LNCaP clone FGC (cell line): ENCODE measurements at regions not wholly inside any gene's neighbourhood (a gene's known extent, or its start where the extent isn't known, plus 50 kb on each side); places are given as distances from the start of the nearest gene placed in this dataset.

Experiments used
- DNase-seq: peaks from one replicate; pipeline ENCODE4 v3.0.0-alpha.2; 2011; ENCODE audit warnings: low read depth
- H3K4me3 ChIP-seq: 2 replicates; pipeline ENCODE4 v1.5.1; 2011; ENCODE audit warnings: mild to moderate bottlenecking, low read depth, low read length, control low read depth
- TF ChIP-seq, protein P1 (sequence below): IDR thresholded peaks from 2 replicates; pipeline ENCODE4 v1.5.1; 2012; ENCODE audit warnings: mild to moderate bottlenecking; ENCODE audit not compliant: control insufficient read depth, insufficient read depth; ENCODE audit errors: extremely low read depth

DNA sequence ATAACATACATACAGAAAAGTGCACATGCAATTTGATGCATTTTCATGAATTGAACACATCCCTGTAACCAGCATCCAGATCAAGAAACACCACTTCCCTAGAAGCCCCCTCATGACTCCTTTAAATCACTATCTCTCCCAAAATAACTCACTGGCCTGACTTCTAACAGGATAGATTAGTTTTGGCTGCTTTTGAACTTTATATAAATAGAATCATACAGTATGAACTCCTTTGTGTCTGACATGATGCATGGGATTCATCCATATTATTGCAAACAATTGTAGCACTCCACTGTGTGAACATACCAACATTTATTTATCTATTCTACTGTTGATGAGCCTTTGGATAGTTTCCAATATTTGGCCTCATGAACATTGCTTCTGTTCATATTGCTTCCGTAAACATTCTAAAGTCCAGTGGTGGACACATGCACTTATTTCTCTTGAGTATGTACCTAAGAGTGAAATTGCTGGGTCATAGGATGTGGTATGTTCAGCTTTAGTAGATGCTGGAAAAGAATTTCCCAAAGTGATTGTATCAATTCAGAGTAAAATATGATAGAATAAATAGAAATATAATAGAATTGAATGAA lies 148.7 kb upstream of the GDNF start:
- TF ChIP-seq, protein P1, sequence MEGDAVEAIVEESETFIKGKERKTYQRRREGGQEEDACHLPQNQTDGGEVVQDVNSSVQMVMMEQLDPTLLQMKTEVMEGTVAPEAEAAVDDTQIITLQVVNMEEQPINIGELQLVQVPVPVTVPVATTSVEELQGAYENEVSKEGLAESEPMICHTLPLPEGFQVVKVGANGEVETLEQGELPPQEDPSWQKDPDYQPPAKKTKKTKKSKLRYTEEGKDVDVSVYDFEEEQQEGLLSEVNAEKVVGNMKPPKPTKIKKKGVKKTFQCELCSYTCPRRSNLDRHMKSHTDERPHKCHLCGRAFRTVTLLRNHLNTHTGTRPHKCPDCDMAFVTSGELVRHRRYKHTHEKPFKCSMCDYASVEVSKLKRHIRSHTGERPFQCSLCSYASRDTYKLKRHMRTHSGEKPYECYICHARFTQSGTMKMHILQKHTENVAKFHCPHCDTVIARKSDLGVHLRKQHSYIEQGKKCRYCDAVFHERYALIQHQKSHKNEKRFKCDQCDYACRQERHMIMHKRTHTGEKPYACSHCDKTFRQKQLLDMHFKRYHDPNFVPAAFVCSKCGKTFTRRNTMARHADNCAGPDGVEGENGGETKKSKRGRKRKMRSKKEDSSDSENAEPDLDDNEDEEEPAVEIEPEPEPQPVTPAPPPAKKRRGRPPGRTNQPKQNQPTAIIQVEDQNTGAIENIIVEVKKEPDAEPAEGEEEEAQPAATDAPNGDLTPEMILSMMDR = no peak

DNA sequence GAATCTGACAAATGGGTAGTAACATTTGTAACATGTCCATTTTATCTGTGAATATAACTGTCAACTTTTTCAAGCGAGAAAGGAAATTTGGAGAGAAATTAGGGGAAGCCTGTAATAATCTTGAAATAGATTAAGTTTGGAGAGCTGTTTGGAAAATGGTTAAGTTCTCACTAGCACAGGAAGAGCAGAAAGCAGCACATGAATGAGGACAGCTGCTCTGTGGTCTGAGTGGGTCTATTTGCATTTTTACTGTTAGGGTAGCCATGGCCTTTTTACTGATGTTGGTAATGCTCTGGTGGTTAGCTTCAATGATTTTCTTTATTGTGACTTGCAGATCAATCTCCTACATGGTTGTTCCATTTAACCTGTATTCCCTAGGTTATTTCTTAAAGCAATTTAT lies 144.5 kb upstream of the GDNF start:
- no peak overlapping the region for H3K4me3 ChIP-seq
- TF ChIP-seq, protein P1 = no peak
- no peak for DNase-seq

More for the DNA sequence above, 148.7 kb upstream of the GDNF start:
- DNase-seq = peak; percentile 35
- no peak overlapping the region for H3K4me3 ChIP-seq

DNA sequence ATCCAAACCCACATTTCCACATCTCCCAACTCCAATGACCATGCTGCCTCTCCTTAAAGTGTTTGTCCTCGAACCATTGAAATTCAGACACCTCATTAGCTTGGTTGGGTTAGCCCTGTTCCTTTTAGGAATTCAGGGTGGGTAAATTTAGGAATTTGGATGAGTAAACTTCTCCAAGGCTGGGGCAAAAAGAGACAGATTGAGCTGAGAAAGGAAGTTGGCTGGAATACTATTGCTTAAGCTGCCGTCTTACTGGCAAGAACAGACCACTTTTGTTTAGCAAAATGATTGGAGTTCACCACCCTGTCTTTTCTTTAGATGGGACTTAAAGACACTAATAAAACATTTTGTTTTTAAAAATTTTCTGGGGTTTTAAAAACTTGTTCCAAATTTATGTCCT lies 143.6 kb upstream of the GDNF start:
- DNase-seq = no peak
- H3K4me3 ChIP-seq = no peak overlapping the region
- TF ChIP-seq, protein P1 = no peak

DNA sequence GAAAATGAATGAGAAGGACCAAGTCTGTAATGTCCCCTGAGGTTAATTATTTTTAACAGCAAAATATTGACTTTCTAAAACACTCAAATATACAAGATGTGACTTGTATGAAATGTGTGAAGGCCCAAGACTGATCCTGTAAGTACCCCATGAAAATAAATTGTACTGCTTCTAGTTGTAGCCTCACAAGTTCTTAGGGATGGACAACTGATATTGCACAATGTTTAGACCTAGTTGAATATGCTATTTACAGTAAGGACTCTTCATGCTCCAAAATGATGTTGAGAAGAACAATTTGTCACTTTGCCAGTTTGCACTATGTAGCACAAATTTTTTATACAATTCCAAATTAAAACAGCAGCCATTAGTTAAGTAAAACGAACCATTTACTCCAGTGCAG lies 139.7 kb upstream of the GDNF start:
- no peak for DNase-seq
- TF ChIP-seq, protein P1 = no peak
- no peak overlapping the region for H3K4me3 ChIP-seq

DNA sequence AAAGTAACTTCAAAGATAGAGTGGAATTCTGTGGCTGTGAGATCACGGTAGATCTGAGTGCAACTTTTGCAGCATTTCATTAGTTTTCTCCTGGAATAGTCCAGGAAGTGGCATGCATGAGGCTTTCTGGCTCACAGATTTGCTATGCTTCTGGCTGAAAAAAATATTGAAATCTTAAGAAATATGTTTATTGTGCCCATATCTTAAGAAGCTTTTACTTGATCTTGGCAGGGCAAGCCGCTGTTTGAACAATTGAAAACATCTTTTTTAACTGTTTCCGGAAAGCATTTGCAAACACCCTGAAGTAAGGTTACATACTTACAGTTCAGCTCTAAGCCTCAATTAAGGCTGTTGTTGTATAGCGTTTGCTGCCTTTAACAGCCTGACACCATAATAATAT lies 135.7 kb upstream of the GDNF start:
- TF ChIP-seq, protein P1 = no peak
- DNase-seq = no peak
- H3K4me3 ChIP-seq = no peak overlapping the region

DNA sequence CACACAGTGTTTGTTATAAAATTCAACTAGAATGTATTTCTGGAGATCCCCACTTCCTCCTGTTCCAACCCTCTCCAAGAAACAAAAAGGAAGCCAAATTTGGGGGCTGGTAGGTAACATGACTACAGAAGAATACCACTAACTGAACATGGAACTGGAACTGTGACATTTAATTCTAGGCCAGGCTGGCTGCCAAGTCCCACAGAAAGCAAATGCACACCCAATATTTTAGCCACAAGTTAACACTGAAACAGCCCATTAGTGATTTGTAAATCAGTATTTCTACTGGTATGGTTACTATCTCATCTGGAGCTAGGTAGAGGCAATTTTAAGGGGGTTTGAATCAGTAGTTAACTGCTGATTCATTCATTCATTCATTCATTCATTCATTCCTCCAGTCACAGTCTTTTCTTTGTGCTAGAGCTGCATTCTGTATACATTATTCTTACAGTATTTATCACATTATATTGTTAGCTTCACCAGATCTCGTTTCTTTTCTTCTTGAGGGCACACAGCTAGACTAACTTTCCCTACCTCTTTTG lies 131.7 kb upstream of the GDNF start:
- DNase-seq = no peak
- H3K4me3 ChIP-seq = no peak overlapping the region
- TF ChIP-seq, protein P1 = no peak

DNA sequence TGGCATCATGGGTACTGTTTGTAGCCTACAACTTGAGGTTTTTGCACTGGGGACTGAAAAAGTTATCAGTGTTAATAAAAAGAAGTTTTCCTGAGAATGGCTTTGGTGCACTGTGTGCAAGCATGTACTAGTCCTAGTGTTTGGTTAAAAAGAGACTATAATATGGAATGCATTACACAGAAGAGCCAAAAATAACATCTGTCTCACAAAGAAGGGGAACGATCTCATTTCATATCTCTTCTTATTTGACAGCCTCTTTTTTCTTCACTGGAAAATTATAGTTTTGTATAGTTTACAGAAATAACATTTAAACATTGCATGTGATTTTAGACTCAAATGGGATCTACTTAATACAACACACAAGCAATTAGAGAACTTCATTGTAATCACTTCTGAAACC lies 127.0 kb upstream of the GDNF start:
- TF ChIP-seq, protein P1 = no peak

More for the DNA sequence above, 127.0 kb upstream of the GDNF start:
- H3K4me3 ChIP-seq = no peak overlapping the region
- DNase-seq = no peak
